ENCODE measurements at regions not wholly inside any gene's neighbourhood (a gene's known extent, or its start where the extent isn't known, plus 50 kb on each side); places are given as distances from the start of the nearest gene placed in this dataset.

DNA sequence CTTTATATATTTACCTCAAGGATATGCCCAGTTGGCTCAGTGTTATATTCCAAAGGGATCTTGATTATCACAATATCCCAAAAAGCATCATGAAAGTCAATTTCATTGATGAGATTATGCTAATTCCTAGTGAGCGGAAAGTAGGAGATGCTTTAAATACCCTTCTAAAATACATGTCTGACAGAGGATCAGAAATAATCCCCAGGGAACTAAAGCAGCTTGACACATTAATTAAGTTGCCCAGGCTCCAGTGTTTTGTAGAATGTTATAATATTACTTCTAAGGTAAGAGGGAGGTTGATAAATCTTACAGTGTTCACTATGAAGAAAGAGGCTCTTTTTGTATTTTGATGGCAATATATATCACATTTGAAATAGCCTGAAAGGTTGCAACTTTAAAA lies 767.5 kb upstream of the ROBO1 start:
- no peaks in the 10 kb centered on the region for H3K36me3 ChIP-seq (replicated peaks in 1 of 2)
- no peaks in the 10 kb centered on the region for H3K4me1 ChIP-seq (replicated peaks in 1 of 2)
- WGBS, 4 donors, result 61 to 94% (median 84%) methylated on average over 1 of the region's 1 CpG
- no peaks in the 10 kb centered on the region for H3K27me3 ChIP-seq
- TF ChIP-seq POLR2A (IDR thresholded peaks at IDR 0.05) (no peak), CTCF (IDR thresholded peaks at IDR 0.05) (no peak)
- no peak overlapping the region for H3K4me3 ChIP-seq
- DNase-seq, result no peak
- H3K9me3 ChIP-seq (replicated peaks in 1 of 3), result no peaks in the 10 kb centered on the region
- intact Hi-C loops (cut with DNase I), result no loop called here
- H3K27ac ChIP-seq, result no peak overlapping the region

DNA sequence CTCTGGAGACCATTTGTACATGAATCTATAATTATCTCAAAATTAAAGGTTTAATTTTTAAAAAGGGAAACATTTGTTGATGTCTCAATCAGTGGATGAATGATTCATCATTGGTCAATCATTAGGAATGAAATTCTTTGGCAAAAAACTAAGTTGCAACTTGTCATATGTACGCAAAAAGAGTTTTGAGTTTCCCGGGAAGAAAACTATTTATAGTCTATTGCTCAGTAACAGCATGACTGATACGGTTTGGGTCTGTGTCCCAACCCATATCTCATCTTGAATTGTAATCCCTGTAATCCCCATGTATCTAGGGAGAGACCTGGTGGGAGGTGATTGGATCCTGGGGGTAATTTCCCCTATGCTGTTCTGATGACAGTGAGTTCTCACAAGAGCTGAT lies 765.8 kb upstream of the ROBO1 start:
- H3K4me1 ChIP-seq (replicated peaks in 1 of 2), result no peaks in the 10 kb centered on the region
- no peak for DNase-seq
- H3K27ac ChIP-seq, result no peak overlapping the region
- H3K4me3 ChIP-seq, result no peak overlapping the region
- no peaks in the 10 kb centered on the region for H3K27me3 ChIP-seq
- H3K9me3 ChIP-seq (replicated peaks in 1 of 3), result no peaks in the 10 kb centered on the region
- WGBS, 4 donors, result 66 to 84% (median 75%) methylated on average over 3 of the region's 3 CpGs
- intact Hi-C loops (cut with DNase I), result no loop called here
- TF ChIP-seq CTCF (IDR thresholded peaks at IDR 0.05) (no peak), POLR2A (IDR thresholded peaks at IDR 0.05) (no peak)
- H3K36me3 ChIP-seq (replicated peaks in 1 of 2), result no peaks in the 10 kb centered on the region

GRCh38 chr3:80526153-80526552 lies 758.4 kb upstream of the ROBO1 start:
- Histone ChIP-seq H3K27me3 (no peaks in the 10 kb centered on the region), H3K27ac (no peak overlapping the region), H3K4me3 (no peak overlapping the region), H3K9me3 (replicated peaks in 1 of 3) (no peaks in the 10 kb centered on the region), H3K4me1 (replicated peaks in 1 of 2) (no peaks in the 10 kb centered on the region), H3K36me3 (replicated peaks in 1 of 2) (no peaks in the 10 kb centered on the region)
- TF ChIP-seq CTCF (IDR thresholded peaks at IDR 0.05) (no peak), POLR2A (IDR thresholded peaks at IDR 0.05) (no peak)
- no peak for DNase-seq
- intact Hi-C loops (cut with DNase I), result no loop called here
- WGBS, 4 donors, result 78 to 86% (median 84%) methylated on average over 4 of the region's 4 CpGs

GRCh38 chr3:80521081-80521480 lies 753.3 kb upstream of the ROBO1 start:
- Histone ChIP-seq H3K36me3 (replicated peaks in 1 of 2) (no peaks in the 10 kb centered on the region), H3K4me3 (no peak overlapping the region), H3K9me3 (replicated peaks in 1 of 3) (no peaks in the 10 kb centered on the region), H3K4me1 (replicated peaks in 1 of 2) (no peaks in the 10 kb centered on the region), H3K27me3 (no peaks in the 10 kb centered on the region), H3K27ac (no peak overlapping the region)
- no peak for DNase-seq
- intact Hi-C loops (cut with DNase I), result no loop called here
- TF ChIP-seq CTCF (IDR thresholded peaks at IDR 0.05), result no peak
- no peak for TF ChIP-seq POLR2A (IDR thresholded peaks at IDR 0.05)
